ENCODE measurements at regions not wholly inside any gene's neighbourhood (a gene's known extent, or its start where the extent isn't known, plus 50 kb on each side); places are given as distances from the start of the nearest gene placed in this dataset.

DNA sequence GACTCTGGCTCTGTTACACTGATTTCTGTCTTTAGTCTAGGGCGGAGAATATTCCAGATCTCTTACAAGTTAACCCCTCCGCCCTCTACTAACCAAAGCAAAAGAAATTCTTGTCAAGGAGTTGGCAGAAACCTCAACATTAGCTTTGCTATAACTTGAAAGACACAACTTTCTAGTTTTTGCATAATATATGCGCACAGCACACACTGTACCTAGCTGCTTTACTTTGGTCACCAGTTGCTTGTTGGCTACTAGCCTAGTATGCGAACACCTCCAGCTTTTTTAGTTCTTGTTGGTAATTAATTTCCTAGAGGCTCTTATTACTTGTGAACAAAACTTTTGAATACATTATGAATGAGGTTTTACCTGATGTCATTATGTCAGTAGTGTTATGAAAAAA lies 348.8 kb upstream of the C2CD4B start:
- TF ChIP-seq CTCF (IDR thresholded peaks at IDR 0.05; ENCODE audit: insufficient read depth, low read length) (no peak), POLR2AphosphoS5 (IDR thresholded peaks at IDR 0.05; ENCODE audit: low read depth) (no peak)
